HepG2 (cell line): ENCODE measurements at regions not wholly inside any gene's neighbourhood (a gene's known extent, or its start where the extent isn't known, plus 50 kb on each side); places are given as distances from the start of the nearest gene placed in this dataset.
"Not testable (repeated sequence)": the region's sequence is repeated elsewhere in the genome, so short reads cannot be mapped to it uniquely, and the experiment has no call there.

ENCODE experiments used
- ATAC-seq: fragments of 200-7000 bp; cut with Tn5 transposase; 3 replicates; pipeline ENCODE4 v1.9.1; 2020; ENCODE audit warnings: mild to moderate bottlenecking, moderate library complexity
- BruUV-seq: library from RNA; stranded (reverse); fragments of 400-500 nt; replicated peaks from 2 replicates; lab custom pipeline; 2021; lab: Mats Ljungman, UMichigan
- CTCF ChIA-PET: fragments of 300-600 bp; formaldehyde crosslinking; extraction: SDS; loops from one replicate; lab custom pipeline; 2021; ENCODE audit warnings: low total read pairs, inconsistent platforms, low intra/inter-chr PET ratio; lab: Yijun Ruan, JAX
- POLR2A ChIA-PET: fragments of 350-600 bp; sonication (Branson Sonifier 250); formaldehyde crosslinking; loops from one replicate; lab custom pipeline; 2020; ENCODE audit warnings: antibody characterized with exemption, inconsistent platforms; lab: Yijun Ruan, JAX
- DNase-seq: peaks from one replicate; pipeline ENCODE4 v3.0.0-alpha.2; 2015; ENCODE audit warnings: low spot score
- FAIRE-seq: peaks from 3 replicates; lab custom pipeline; 2011; peaks lifted over from hg19 to GRCh38; lab: Jason Lieb, UNC
- H2AFZ ChIP-seq: one replicate; pipeline ENCODE4 v1.6.1; 2011; ENCODE audit warnings: low read length, inconsistent platforms
- H3K27ac ChIP-seq: fragments of 300-600 bp; 3 replicates; pipeline ENCODE4 v1.8.0; 2011; ENCODE audit warnings: mixed run types, mild to moderate bottlenecking, mixed read lengths, low read length, inconsistent platforms; ENCODE audit not compliant: insufficient read depth; ENCODE audit errors: extremely low read length
- H3K27me3 ChIP-seq, 2 experiments: fragments of 200-600 bp in 1 of 2; 2 replicates in 1 of 2; 3 replicates in 1 of 2; pipeline versions ENCODE4 v1.6.0 to v1.8.0; 2011; ENCODE audit warnings: low read length in 2 of 2, mild to moderate bottlenecking in 2 of 2, moderate library complexity in 2 of 2, inconsistent platforms in 1 of 2; ENCODE audit not compliant: insufficient read depth in 2 of 2, control insufficient read depth in 1 of 2
- H3K36me3 ChIP-seq, 2 experiments: fragments of 200-600 bp in 1 of 2; replicated peaks in 1 of 2; 2 replicates in 1 of 2; 3 replicates in 1 of 2; pipeline versions ENCODE4 v1.5.1 to v1.8.0; 2011; ENCODE audit warnings: low read length in 2 of 2, inconsistent platforms in 1 of 2; ENCODE audit not compliant: insufficient read depth in 2 of 2, control insufficient read depth in 1 of 2
- H3K4me1 ChIP-seq: 2 replicates; pipeline ENCODE4 v1.5.1; 2012; ENCODE audit warnings: low read length, inconsistent platforms; ENCODE audit not compliant: insufficient read depth
- H3K4me2 ChIP-seq: 2 replicates; pipeline ENCODE4 v1.6.0; 2011; ENCODE audit warnings: low read depth, low read length, inconsistent platforms
- H3K4me3 ChIP-seq, 3 experiments: fragments of 200-600 bp in 1 of 3; sonication (generic), shearing (Covaris generic) in 1 of 3; replicated peaks in 1 of 3; 2 replicates each; pipeline ENCODE4 v1.5.1; 2011 to 2016; ENCODE audit warnings: low read length in 3 of 3, inconsistent platforms in 2 of 3, low read depth in 2 of 3, mild to moderate bottlenecking in 2 of 3, control low read depth in 1 of 3, mixed read lengths in 1 of 3; ENCODE audit not compliant: insufficient read depth in 1 of 3
- H3K79me2 ChIP-seq: one replicate; pipeline ENCODE4 v1.6.1; 2011; ENCODE audit warnings: low read length, inconsistent platforms; ENCODE audit not compliant: insufficient read depth
- H3K9ac ChIP-seq: 2 replicates; pipeline ENCODE4 v1.6.0; 2011; ENCODE audit warnings: mild to moderate bottlenecking, low read depth, low read length, inconsistent platforms; ENCODE audit not compliant: insufficient read depth
- H3K9me3 ChIP-seq: 2 replicates; pipeline ENCODE4 v1.5.1; 2012; ENCODE audit warnings: mild to moderate bottlenecking, low read length
- H4K20me1 ChIP-seq: 2 replicates; pipeline ENCODE4 v1.6.0; 2011; ENCODE audit warnings: inconsistent platforms, mild to moderate bottlenecking, low read length, moderate library complexity; ENCODE audit not compliant: insufficient read depth
- CENPT ChIP-seq: sonication (generic); formaldehyde crosslinking; IDR thresholded peaks from 2 replicates; pipeline ENCODE4 v1.8.0; 2022; ENCODE audit warnings: low read depth, mild to moderate bottlenecking, moderate library complexity, missing genetic modification reagents
- EEA1 ChIP-seq: sonication (generic); formaldehyde crosslinking; IDR thresholded peaks from 2 replicates; pipeline ENCODE4 v1.5.1; 2020; ENCODE audit warnings: mild to moderate bottlenecking, missing genetic modification reagents, borderline replicate concordance
- ZNF343 ChIP-seq: sonication (generic); formaldehyde crosslinking; IDR thresholded peaks from 2 replicates; pipeline ENCODE4 v1.4.0; 2020; ENCODE audit warnings: mild to moderate bottlenecking, missing genetic modification reagents
- WGBS: methylation state at CpG from one replicate; pipeline ENCODE4 v1.1.6; 2017; ENCODE audit warnings: low lambda C conversion rate; 5-methylcytosine and 5-hydroxymethylcytosine counted together
- in situ Hi-C: cut with HindIII; loops from 2 replicates; pipeline ENCODE4 v1.10.0; 2017; ENCODE audit warnings: low pct_unique_long_range_greater_than_20kb; ENCODE audit not compliant: extremely low pct_ligation_motif_present
- intact Hi-C: fragments of 100-400 bp; cut with micrococcal nuclease; formaldehyde crosslinking; loops from one replicate; pipeline ENCODE4 v1.10.0; 2022; ENCODE audit not compliant: unreplicated experiment
- TF ChIP-seq, protein P1 (sequence below): sonication (generic); formaldehyde crosslinking; IDR thresholded peaks from 2 replicates; pipeline ENCODE4 v1.4.0; 2020; ENCODE audit warnings: missing genetic modification reagents

DNA sequence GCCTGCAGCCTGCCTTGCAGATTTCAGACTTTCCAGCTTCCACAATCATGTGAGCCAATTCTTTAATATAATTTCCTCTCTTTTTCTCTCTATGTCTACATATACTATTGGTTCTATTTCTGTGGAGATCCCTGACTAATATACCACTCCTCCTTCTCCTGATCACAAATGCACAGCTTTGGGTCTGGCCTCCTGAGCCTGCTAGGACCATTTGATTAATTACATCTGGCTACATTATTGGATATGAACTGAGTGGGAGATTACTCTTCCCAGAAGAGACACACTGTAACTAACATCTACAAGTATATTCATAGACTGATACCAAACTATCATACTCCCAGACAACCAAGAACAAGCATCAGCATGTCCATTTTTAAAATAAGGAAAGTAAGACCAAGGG lies 188.9 kb upstream of the LMCD1 start (continued):
- TF ChIP-seq ZNF343 (CRISPR knock-in tag) = no peak

GRCh38 chr3:8313560-8314267 lies 187.9 kb upstream of the LMCD1 start:
- no peaks in the 10 kb centered on the region for H3K79me2 ChIP-seq
- ChIA-PET CTCF (no interaction called here), POLR2A (no interaction called here)
- no peaks in the 10 kb centered on the region for H3K4me1 ChIP-seq
- WGBS = 17% methylated on average over 5 of the region's 5 CpGs
- no TSS peak for BruUV-seq
- no peak overlapping the region for H2AFZ ChIP-seq
- FAIRE-seq = no peak
- no peak overlapping the region for H3K4me2 ChIP-seq
- no peak overlapping the region for H3K9ac ChIP-seq
- peaks cover 4% of the 10 kb centered on the region; the same call in 1 of the 2 replicates for H3K9me3 ChIP-seq
- H4K20me1 ChIP-seq = no peaks in the 10 kb centered on the region
- H3K27ac ChIP-seq = no peak overlapping the region
- intact Hi-C loops = no loop called here
- no peaks in the 10 kb centered on the region for H3K27me3 ChIP-seq
- no peak overlapping the region for H3K4me3 ChIP-seq
- ATAC-seq = no peak
- no peak for DNase-seq
- TF ChIP-seq CENPT (CRISPR knock-in tag) (no peak), EEA1 (CRISPR knock-in tag) (no peak)
- TF ChIP-seq, protein P1, sequence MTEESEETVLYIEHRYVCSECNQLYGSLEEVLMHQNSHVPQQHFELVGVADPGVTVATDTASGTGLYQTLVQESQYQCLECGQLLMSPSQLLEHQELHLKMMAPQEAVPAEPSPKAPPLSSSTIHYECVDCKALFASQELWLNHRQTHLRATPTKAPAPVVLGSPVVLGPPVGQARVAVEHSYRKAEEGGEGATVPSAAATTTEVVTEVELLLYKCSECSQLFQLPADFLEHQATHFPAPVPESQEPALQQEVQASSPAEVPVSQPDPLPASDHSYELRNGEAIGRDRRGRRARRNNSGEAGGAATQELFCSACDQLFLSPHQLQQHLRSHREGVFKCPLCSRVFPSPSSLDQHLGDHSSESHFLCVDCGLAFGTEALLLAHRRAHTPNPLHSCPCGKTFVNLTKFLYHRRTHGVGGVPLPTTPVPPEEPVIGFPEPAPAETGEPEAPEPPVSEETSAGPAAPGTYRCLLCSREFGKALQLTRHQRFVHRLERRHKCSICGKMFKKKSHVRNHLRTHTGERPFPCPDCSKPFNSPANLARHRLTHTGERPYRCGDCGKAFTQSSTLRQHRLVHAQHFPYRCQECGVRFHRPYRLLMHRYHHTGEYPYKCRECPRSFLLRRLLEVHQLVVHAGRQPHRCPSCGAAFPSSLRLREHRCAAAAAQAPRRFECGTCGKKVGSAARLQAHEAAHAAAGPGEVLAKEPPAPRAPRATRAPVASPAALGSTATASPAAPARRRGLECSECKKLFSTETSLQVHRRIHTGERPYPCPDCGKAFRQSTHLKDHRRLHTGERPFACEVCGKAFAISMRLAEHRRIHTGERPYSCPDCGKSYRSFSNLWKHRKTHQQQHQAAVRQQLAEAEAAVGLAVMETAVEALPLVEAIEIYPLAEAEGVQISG (CRISPR knock-in tag) = no peak
- TF ChIP-seq, all 625 proteins: peak for 0
- in situ Hi-C loops = no loop called here
- H3K36me3 ChIP-seq = no peaks in the 10 kb centered on the region

- H3K4me2 ChIP-seq, H3K27ac ChIP-seq, BruUV-seq, H3K4me3 ChIP-seq, H3K9ac ChIP-seq, DNase-seq, H4K20me1 ChIP-seq, POLR2A ChIA-PET, H2AFZ ChIP-seq, H3K4me1 ChIP-seq, H3K36me3 ChIP-seq, H3K27me3 ChIP-seq, in situ Hi-C loops, ATAC-seq, intact Hi-C loops, H3K79me2 ChIP-seq, CTCF ChIA-PET, FAIRE-seq, H3K9me3 ChIP-seq: not testable (repeated sequence)
- WGBS = 0% methylated on average over 2 of the region's 3 CpGs
These were observed 186.1 kb upstream of the LMCD1 start for GRCh38 chr3:8315526-8315925.
